H9 (cell line): ENCODE measurements at regions not wholly inside any gene's neighbourhood (a gene's known extent, or its start where the extent isn't known, plus 50 kb on each side); places are given as distances from the start of the nearest gene placed in this dataset.

ENCODE experiments used
- DNase-seq: peaks from one replicate; pipeline ENCODE4 v3.0.0-alpha.2; 2017
- H2AFZ ChIP-seq: one replicate; pipeline ENCODE4 v1.6.1; 2013; ENCODE audit warnings: mild to moderate bottlenecking, low read length, control low read depth, moderate library complexity
- H2AK5ac ChIP-seq: 2 replicates; pipeline ENCODE4 v1.6.1; 2013; ENCODE audit warnings: low read length, control low read depth, mixed read lengths; ENCODE audit not compliant: insufficient read length
- H2BK120ac ChIP-seq: one replicate; pipeline ENCODE4 v1.6.1; 2013; ENCODE audit warnings: low read depth, mild to moderate bottlenecking, low read length, control low read depth, inconsistent platforms; ENCODE audit not compliant: poor library complexity, severe bottlenecking
- H2BK12ac ChIP-seq: 2 replicates; pipeline ENCODE4 v1.6.1; 2013; ENCODE audit warnings: low read length, control low read depth, mixed read lengths, low read depth; ENCODE audit not compliant: insufficient read length
- H2BK15ac ChIP-seq: 2 replicates; pipeline ENCODE4 v1.6.1; 2013; ENCODE audit warnings: low read depth, low read length, control low read depth
- H2BK20ac ChIP-seq: one replicate; pipeline ENCODE4 v1.6.1; 2013; ENCODE audit warnings: low read depth, mild to moderate bottlenecking, low read length, control low read depth, inconsistent platforms; ENCODE audit not compliant: poor library complexity, severe bottlenecking
- H2BK5ac ChIP-seq: 2 replicates; pipeline ENCODE4 v1.6.1; 2013; ENCODE audit warnings: low read length, control low read depth, mixed read lengths; ENCODE audit not compliant: insufficient read length
- H3K14ac ChIP-seq: 2 replicates; pipeline ENCODE4 v1.6.1; 2013; ENCODE audit warnings: low read length, control low read depth; ENCODE audit not compliant: insufficient read depth
- H3K18ac ChIP-seq: 2 replicates; pipeline ENCODE4 v1.6.1; 2013; ENCODE audit warnings: low read depth, mild to moderate bottlenecking, mixed read lengths, low read length, control low read depth; ENCODE audit not compliant: insufficient read length
- H3K23ac ChIP-seq: 2 replicates; pipeline ENCODE4 v1.6.1; 2013; ENCODE audit warnings: low read length, control low read depth, mixed read lengths, low read depth; ENCODE audit not compliant: insufficient read length
- H3K23me2 ChIP-seq: 2 replicates; pipeline ENCODE4 v1.6.1; 2013; ENCODE audit warnings: low read depth, mild to moderate bottlenecking, mixed read lengths, low read length, control low read depth; ENCODE audit not compliant: insufficient read length, poor library complexity, severe bottlenecking
- H3K27ac ChIP-seq: 2 replicates; pipeline ENCODE4 v1.5.1; 2013; ENCODE audit warnings: low read length, control low read depth, mixed read lengths, low read depth; ENCODE audit not compliant: insufficient read length
- H3K27me3 ChIP-seq: 2 replicates; pipeline ENCODE4 v1.6.1; 2013; ENCODE audit warnings: low read length, control low read depth, inconsistent platforms; ENCODE audit not compliant: insufficient read depth
- H3K4ac ChIP-seq: 2 replicates; pipeline ENCODE4 v1.6.1; 2013; ENCODE audit warnings: low read depth, mild to moderate bottlenecking, control low read depth, inconsistent platforms, low read length, moderate library complexity
- H3K4me1 ChIP-seq: 2 replicates; pipeline ENCODE4 v1.6.1; 2013; ENCODE audit warnings: low read length, control low read depth, inconsistent platforms; ENCODE audit not compliant: insufficient read depth
- H3K4me2 ChIP-seq: 2 replicates; pipeline ENCODE4 v1.6.1; 2013; ENCODE audit warnings: low read length, control low read depth, mixed read lengths; ENCODE audit not compliant: insufficient read length, insufficient read depth
- H3K56ac ChIP-seq: 2 replicates; pipeline ENCODE4 v1.6.1; 2013; ENCODE audit warnings: low read depth, mild to moderate bottlenecking, mixed read lengths, low read length, control low read depth; ENCODE audit not compliant: insufficient read length
- H3K79me1 ChIP-seq: 2 replicates; pipeline ENCODE4 v1.6.1; 2013; ENCODE audit warnings: low read depth, mild to moderate bottlenecking, moderate library complexity, low read length, control low read depth, inconsistent platforms; ENCODE audit not compliant: insufficient read depth, poor library complexity, severe bottlenecking
- H3K79me2 ChIP-seq: 2 replicates; pipeline ENCODE4 v1.6.1; 2013; ENCODE audit warnings: low read length, control low read depth, inconsistent platforms; ENCODE audit not compliant: insufficient read depth
- H3K9ac ChIP-seq: 2 replicates; pipeline ENCODE4 v1.6.1; 2013; ENCODE audit warnings: low read length, control low read depth, mixed read lengths; ENCODE audit not compliant: insufficient read length; ENCODE audit errors: extremely low read depth
- H3K9me3 ChIP-seq: one replicate; pipeline ENCODE4 v1.6.1; 2013; ENCODE audit warnings: low read depth, low read length, inconsistent platforms; ENCODE audit not compliant: control insufficient read depth
- H3T11ph ChIP-seq: one replicate; pipeline ENCODE4 v1.6.1; 2013; ENCODE audit warnings: mild to moderate bottlenecking, low read length, control low read depth, inconsistent platforms
- H4K20me1 ChIP-seq: one replicate; pipeline ENCODE4 v1.6.1; 2013; ENCODE audit not compliant: control insufficient read depth, insufficient read length, insufficient read depth
- H4K5ac ChIP-seq: 2 replicates; pipeline ENCODE4 v1.6.1; 2013; ENCODE audit warnings: low read depth, mild to moderate bottlenecking, mixed read lengths, low read length, control low read depth; ENCODE audit not compliant: insufficient read length
- H4K8ac ChIP-seq: replicated peaks from 2 replicates; pipeline ENCODE4 v1.6.1; 2013; ENCODE audit warnings: low read length, control low read depth, mixed read lengths, low read depth; ENCODE audit not compliant: insufficient read length
- H4K91ac ChIP-seq: 2 replicates; pipeline ENCODE4 v1.6.1; 2013; ENCODE audit warnings: low read depth, mild to moderate bottlenecking, moderate library complexity, mixed read lengths, low read length, control low read depth; ENCODE audit not compliant: insufficient read length
- H3K27ac Mint-ChIP-seq, 3 experiments: 2 replicates in 2 of 3; 3 replicates in 1 of 3; pipeline ENCODE4 v1.8.0; 2020 to 2021; ENCODE audit warnings: mixed read lengths in 3 of 3, mild to moderate bottlenecking in 1 of 3, moderate library complexity in 1 of 3
- H3K27me3 Mint-ChIP-seq: 2 replicates; pipeline ENCODE4 v1.8.0; 2021; ENCODE audit warnings: low read depth, mild to moderate bottlenecking, moderate library complexity, mixed read lengths
- H3K36me3 Mint-ChIP-seq, 3 experiments: 2 replicates in 2 of 3; 3 replicates in 1 of 3; pipeline ENCODE4 v1.8.0; 2020 to 2021; ENCODE audit warnings: low read depth in 3 of 3, mixed read lengths in 3 of 3; ENCODE audit not compliant: insufficient read depth in 1 of 3
- H3K4me1 Mint-ChIP-seq, 2 experiments: 2 replicates each; pipeline ENCODE4 v1.8.0; 2020; ENCODE audit warnings: mixed read lengths in 2 of 2
- H3K4me3 Mint-ChIP-seq, 2 experiments: 2 replicates in 1 of 2; 3 replicates in 1 of 2; pipeline ENCODE4 v1.8.0; 2020 to 2021; ENCODE audit warnings: mild to moderate bottlenecking in 2 of 2, mixed read lengths in 2 of 2, moderate library complexity in 1 of 2
- H3K9me3 Mint-ChIP-seq, 2 experiments: 2 replicates in 1 of 2; 3 replicates in 1 of 2; pipeline ENCODE4 v1.8.0; 2020; ENCODE audit warnings: mild to moderate bottlenecking in 2 of 2, mixed read lengths in 2 of 2, moderate library complexity in 1 of 2
- WGBS: extraction: QIAGEN DNeasy Blood & Tissue Kit; methylation state at CpG from one replicate; pipeline ENCODE4 v1.1.7; 2013; ENCODE audit warnings: missing lambda C conversion rate, low lambda C conversion rate, mixed read lengths; ENCODE audit not compliant: insufficient read length; ENCODE audit errors: extremely low coverage; 5-methylcytosine and 5-hydroxymethylcytosine counted together
- TF ChIP-seq, protein P1 (sequence below): fragments of 200-600 bp; sonication (generic); conservative IDR thresholded peaks from 3 replicates; pipeline ENCODE4 v1.8.0; 2021; ENCODE audit warnings: antibody characterized with exemption, mild to moderate bottlenecking

- Histone ChIP-seq H3T11ph (no peak overlapping the region), H3K4ac (no peak overlapping the region), H2AK5ac (no peak overlapping the region), H2BK120ac (no peak overlapping the region), H3K27me3 (no peaks in the 10 kb centered on the region), H3K79me1 (no peaks in the 10 kb centered on the region), H3K9ac (no peak overlapping the region), H2BK5ac (no peak overlapping the region), H3K9me3 (no peaks in the 10 kb centered on the region), H3K79me2 (no peaks in the 10 kb centered on the region), H2BK15ac (no peak overlapping the region), H3K27ac (no peak overlapping the region), H3K4me1 (no peaks in the 10 kb centered on the region; the same call in 1 of the 2 replicates), H4K5ac (no peak overlapping the region), H2BK12ac (no peak overlapping the region), H4K20me1 (no peaks in the 10 kb centered on the region), H3K14ac (no peak overlapping the region), H3K56ac (no peak overlapping the region), H3K23me2 (no peaks in the 10 kb centered on the region), H2AFZ (no peak overlapping the region), H4K8ac (no peak overlapping the region), H3K4me2 (no peak overlapping the region), H3K18ac (no peak overlapping the region), H4K91ac (no peak overlapping the region), H2BK20ac (no peak overlapping the region), H3K23ac (no peak overlapping the region)
- H3K27ac Mint-ChIP-seq, result no peak overlapping the region
- TF ChIP-seq, protein P1, sequence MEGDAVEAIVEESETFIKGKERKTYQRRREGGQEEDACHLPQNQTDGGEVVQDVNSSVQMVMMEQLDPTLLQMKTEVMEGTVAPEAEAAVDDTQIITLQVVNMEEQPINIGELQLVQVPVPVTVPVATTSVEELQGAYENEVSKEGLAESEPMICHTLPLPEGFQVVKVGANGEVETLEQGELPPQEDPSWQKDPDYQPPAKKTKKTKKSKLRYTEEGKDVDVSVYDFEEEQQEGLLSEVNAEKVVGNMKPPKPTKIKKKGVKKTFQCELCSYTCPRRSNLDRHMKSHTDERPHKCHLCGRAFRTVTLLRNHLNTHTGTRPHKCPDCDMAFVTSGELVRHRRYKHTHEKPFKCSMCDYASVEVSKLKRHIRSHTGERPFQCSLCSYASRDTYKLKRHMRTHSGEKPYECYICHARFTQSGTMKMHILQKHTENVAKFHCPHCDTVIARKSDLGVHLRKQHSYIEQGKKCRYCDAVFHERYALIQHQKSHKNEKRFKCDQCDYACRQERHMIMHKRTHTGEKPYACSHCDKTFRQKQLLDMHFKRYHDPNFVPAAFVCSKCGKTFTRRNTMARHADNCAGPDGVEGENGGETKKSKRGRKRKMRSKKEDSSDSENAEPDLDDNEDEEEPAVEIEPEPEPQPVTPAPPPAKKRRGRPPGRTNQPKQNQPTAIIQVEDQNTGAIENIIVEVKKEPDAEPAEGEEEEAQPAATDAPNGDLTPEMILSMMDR, result no peak
- DNase-seq, result no peak
- no CpG with 5 or more reads among the region's 8 CpGs for WGBS
- H3K36me3 Mint-ChIP-seq, result peaks cover 0 to 5% (median 2%) of the 10 kb centered on the region in 3 experiments; a peak in 4 of 7 replicates
- H3K4me3 Mint-ChIP-seq, result no peak overlapping the region
- H3K27me3 Mint-ChIP-seq, result no peaks in the 10 kb centered on the region; the same call in 1 of the 2 replicates
- peaks cover 6% of the 10 kb centered on the region in 2 experiments for H3K4me1 Mint-ChIP-seq
- peaks cover 8 to 9% of the 10 kb centered on the region in 2 experiments; a peak in 4 of 5 replicates for H3K9me3 Mint-ChIP-seq
These were observed 73.3 kb upstream of the SLC44A3 start for GRCh38 chr1:94746635-94747525.
